Putamen (tissue), 1 donor: ENCODE measurements at regions not wholly inside any gene's neighbourhood (a gene's known extent, or its start where the extent isn't known, plus 50 kb on each side); places are given as distances from the start of the nearest gene placed in this dataset.
"Not testable (repeated sequence)": the region's sequence is repeated elsewhere in the genome, so short reads cannot be mapped to it uniquely, and the experiment has no call there.

ENCODE experiments used
- DNase-seq: peaks from one replicate; pipeline ENCODE4 v3.0.0-alpha.2; 2016; ENCODE audit warnings: low spot score

GRCh38 chr1:55304229-55304740 lies 89.1 kb upstream of the USP24 start:
- no peak for DNase-seq

DNA sequence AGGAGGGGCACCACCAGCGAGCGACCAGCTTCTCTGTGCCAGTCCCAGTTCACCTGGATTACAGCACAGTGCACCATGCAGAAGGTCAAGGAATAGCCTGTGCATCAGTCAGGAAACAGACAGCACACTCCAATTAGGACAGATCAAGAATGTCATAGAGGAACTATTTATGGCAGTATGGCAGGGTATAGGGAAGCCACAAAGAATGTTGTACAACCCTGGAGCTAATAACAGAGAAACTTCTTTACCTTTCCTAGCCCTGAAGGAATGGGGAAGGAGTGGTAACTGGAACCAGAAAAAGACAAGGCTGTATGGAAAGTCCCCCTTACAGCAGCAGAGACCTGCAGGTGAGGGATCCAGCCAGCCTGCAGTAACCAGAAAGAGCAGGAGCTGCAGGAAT lies 87.8 kb upstream of the USP24 start:
- DNase-seq, result no peak

GRCh38 chr1:55301912-55302311 lies 86.7 kb upstream of the USP24 start:
- DNase-seq, result no peak

- no peak for DNase-seq
Measured at GRCh38 chr1:55300975-55301374, 85.8 kb upstream of the USP24 start.

DNA sequence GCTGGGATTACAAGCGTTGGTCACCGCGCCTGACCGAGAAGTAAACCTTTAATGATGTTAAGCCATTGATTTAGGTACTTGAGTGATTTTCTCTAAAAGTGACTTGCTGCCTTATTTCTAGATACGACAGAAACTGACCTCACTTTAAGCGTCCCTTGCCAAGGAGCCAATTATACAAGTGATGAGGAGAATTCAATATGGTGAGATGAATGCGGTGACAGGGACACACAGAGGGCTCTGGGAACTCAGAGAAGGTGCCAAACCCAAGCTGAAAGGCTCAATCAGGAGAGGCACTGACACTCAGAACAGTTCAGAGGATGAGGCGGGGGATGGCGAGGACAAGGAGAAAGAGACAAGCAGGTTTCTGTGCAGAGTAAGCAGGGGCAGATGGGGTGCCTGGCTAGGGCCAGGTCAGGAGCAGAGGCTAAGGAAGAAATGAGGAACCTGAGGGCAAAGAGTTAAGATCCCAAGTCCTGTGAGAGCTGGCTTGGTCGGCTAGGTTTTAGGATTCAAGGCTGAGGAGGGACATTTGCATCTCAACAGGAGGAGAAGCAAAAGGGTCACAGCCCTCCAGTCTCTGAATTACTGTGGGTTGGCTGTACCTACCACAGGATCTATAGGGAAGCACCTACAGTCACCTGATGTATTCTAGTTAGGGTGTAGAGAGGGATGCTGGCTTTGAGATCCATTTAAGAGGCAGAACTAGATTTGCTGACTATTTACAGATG lies 83.2 kb upstream of the USP24 start:
- no peak for DNase-seq

DNA sequence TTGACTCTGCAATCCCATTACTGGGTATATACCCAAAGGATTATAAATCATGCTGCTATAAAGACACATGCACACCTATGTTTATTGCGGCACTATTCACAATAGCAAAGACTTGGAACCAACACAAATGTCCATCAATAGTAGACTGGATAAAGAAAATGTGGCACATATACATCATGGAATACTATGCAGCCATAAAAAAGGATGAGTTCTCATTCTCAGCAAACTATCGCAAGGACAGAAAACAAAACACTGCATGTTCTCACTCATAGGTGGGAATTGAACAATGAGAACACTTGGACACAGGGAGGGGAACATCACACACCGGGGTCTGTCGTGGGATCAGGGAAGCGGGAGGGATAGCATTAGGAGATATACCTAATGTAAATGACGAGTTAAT lies 81.1 kb upstream of the USP24 start:
- not testable (repeated sequence) for DNase-seq

- DNase-seq, result no peak
Measured at GRCh38 chr1:55289614-55290013, 74.5 kb upstream of the USP24 start.

DNA sequence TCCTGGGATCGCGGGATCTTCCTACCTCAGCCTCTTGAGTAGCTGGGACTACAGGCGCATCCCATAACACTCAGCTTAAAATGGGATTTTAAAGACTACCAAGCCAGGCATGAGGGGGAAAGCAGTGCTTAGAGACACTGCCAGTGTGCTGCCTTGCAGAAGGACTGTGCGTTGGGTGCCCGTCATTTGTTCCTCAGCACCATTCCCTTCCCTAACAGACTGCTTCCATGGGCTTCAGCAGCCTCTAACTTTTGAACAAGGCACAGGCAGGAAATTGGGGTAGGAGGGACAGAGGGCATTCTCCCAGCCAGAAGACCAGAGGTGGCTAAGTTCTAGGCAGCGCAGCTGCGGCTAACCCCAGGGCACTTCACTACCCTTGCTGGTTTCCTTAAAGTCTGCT lies 73.9 kb upstream of the USP24 start:
- no peak for DNase-seq

DNA sequence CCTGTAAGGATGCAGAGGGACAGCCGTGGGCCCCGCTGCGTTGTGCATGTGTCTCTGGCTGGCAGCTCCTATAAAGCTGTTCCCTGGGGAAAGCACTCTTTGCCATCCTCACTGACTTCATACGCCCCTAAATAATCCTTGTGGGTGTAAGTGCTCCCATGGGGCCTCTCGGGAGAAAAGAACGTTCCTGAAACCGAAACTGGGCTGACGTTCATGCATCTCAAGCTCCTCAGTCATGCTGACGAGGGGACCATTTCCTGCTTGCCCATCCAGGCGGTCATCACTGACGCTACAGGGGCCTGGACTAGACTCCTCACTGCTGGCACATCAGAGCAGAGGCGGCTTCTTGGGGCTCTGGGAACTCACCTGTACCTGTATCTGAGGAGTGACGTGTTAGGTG lies 73.1 kb upstream of the USP24 start:
- DNase-seq, result no peak

DNA sequence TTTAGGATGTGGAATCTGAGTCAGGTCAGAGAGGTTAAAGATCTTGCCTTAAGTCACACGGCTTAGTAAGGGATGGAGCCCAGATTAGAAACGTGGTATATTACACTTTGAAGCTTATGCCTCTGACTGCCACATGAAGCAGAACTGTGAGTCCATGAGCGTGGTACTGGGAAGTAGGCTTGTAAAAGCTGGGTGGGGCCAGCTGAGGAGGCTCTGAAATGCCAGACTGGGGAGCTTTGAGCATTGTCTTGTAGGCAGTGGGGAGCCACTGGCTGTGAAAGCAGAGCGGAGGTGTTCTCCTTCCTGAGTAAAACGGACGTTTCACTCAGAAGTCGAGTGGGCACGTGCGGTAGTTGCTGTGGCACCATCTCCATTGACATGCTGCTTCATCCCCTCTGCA lies 72.6 kb upstream of the USP24 start:
- no peak for DNase-seq

GRCh38 chr1:55286856-55287602 lies 71.9 kb upstream of the USP24 start:
- no peak for DNase-seq

DNA sequence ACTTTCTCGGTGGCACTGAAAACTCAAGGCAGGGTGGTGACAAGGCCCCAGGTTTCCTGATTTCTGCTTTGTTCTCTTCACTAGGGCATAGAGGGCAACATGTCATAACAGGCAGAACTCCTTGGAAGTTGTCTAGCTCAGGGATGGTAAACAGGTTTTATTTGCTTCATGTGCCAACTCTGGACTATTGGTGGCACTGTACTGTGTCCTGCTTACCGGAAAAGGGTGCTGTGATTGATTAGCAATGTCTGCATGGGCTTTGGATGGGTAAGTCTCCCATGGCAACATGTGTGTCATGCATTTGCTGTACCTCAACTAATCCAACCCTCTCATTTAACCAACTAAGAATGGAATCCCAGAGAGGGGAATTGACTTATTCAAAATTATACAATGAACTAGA lies 70.7 kb upstream of the USP24 start:
- no peak for DNase-seq

DNA sequence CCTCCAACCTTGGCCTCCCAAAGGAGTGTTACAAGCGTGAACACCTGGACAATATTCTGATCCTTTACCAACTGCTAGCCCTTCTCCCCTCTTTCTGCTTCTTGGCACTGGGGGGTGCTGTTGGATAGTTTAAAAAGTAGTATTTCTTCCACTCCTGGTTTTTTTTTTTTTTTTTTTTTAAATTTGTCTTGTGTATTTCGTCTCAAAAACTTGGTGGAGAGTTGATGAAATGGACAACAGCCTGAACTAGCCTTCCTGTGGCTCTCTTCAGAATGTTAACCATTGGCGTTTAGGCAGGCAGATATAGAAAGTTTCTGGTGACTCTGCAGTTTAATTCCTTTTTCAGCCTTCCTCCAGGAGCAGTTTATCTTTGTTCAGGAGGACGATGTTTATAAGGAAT lies 69.7 kb upstream of the USP24 start:
- peak; percentile 34 for DNase-seq

DNA sequence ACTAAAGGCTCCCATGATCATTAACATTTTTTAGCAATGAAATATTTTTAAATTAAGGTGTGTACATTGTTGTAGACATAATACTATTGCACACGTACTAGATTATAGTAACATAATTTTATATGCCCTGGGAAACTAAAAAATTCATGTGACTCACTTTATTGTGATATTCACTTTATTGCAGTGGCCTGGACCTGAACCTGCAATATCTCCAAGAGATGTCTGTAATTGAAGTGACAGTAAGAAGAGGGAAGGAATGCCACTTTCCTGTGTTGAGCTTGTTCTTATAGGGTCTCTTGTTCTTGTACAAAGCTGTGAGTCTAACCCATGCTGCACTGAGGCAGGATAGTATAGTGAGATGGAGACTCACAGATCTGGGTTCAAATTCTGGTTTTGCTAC lies 66.9 kb upstream of the USP24 start:
- DNase-seq, result no peak

GRCh38 chr1:55280731-55281130 lies 65.6 kb upstream of the USP24 start:
- DNase-seq, result no peak

GRCh38 chr1:55279627-55280026 lies 64.5 kb upstream of the USP24 start:
- no peak for DNase-seq

DNA sequence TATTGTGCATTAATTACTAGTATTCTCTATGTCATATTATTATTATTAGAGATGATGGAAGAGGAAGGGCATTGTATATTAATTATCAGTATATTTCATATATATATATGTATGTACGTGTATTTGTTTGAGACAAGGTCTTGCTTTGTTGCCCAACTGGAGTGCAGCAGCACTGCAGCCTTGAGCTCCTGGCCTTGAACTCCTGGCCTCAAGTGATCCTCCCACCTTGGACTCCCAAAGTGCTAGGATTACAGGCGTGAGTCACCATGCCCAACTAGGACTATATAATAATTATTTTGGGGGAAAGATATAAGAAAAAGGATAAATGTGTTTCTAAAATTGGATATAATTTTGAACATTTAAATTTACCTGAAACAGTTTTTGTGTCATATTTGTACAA lies 63.2 kb upstream of the USP24 start:
- DNase-seq, result no peak

DNA sequence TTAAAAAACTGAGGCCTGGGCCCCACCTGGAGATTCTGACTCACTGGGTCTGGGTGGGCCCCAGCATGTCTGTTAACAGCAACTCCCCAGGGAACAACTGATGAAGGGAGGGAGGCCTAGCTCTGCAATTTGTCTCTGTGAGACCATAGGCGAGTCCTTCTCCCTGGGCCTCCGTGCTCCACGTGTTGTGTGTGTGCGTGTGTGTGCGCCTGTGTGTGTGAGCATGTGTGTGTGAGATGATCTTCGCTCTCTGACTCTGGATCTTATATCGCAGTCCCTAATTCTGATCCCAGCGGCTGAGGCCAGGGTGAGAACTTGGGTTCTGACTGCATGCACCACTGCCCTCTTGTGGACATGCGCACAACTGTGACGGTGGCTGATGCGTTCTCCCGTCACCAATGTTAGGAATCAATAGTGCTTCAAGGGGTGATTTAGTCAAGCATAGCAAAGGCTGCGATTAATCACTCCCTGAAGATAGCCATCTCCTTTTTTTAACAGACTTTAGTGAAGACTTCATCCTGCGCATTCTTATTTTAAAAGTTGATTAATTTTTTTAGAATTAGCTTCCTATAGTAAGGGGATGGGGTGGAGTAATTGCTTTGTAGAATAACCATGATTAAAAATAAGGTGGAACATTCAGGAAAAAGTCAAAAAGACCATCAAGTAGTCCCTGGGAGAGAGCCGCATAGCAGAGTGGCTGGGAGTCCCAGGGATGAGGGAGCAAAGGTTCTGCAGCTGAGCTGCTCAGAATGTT lies 62.4 kb upstream of the USP24 start:
- DNase-seq, result peak; percentile 74

DNA sequence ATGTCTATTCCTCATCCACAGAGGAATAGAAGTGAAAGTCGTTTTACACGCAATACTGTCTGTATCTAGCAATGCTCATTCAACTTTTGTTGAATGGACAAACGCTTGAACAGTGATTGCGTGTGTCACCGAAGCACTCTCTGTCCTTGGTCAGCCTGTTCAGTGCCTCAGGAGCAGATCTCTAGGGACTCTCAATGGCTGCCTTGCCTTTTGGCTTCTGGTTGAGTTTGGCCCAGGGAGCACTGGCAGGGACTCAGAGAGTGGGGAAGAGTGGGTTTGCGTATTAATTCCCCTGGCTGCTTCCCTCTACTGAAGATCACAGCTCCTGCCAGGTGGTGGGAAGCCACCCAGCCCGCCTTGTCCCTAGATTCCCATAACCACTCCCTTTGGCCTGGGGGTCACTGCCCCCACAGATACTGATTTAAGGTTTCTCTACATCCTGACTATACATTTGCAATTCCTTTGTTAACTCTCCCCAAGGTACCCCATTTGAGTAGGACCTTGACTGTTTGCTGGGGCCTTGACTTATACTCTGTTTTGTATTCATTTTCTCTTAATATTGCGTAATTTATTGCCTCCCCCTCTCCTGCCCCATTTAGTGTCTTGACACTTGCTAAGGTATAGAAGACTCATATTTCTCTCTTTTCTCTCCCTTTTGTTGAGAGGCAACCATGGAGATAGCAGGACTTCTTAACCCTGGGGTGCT lies 61.7 kb upstream of the USP24 start:
- peak; percentile 26 for DNase-seq

DNA sequence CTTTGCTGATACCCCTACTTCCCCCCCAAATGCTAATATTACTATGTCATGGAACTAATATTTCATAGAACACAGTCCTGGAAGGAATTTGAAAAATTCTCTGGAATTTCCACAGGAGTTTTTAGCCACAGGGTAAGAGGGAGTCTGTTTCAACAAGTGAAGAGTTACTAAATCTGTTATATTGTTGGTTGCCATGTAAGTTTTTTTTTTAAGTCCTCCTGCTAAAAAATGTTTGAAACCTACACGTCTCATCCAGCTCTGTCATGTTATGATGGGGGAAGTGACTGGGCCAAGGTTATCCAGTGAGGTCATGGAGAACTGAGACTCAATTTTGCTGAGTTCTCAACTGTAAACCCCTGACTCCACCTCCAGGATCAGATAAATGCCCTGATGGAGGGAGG lies 60.8 kb upstream of the USP24 start:
- no peak for DNase-seq

DNA sequence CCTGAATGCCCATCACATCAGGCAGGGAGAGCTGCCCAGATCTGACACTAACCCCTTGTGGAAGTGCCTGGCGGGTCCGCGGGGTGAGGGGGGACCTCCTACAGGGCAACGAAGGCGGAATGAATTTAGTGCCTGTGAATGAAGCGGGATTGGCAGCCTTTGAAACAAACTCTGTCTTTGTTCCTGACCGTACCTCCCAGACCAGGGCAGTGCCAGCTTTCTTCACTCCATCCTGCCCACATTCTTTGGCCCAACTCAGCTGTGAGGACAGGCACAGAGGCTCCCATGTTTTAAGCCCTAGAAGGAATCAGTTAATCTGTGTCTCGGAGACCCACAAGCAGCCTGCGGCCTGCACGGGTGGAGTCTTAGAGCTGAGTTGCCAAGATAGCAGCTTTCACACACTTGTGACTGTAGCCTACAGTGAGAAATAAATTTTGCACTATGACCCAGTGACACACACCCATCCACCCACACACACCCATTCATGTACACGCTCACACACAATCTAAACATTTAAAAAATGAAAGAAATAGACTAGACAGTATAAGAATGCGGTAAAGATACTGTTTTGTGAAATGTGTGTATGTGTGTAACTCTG lies 60.1 kb upstream of the USP24 start:
- peak; percentile 28 for DNase-seq

DNA sequence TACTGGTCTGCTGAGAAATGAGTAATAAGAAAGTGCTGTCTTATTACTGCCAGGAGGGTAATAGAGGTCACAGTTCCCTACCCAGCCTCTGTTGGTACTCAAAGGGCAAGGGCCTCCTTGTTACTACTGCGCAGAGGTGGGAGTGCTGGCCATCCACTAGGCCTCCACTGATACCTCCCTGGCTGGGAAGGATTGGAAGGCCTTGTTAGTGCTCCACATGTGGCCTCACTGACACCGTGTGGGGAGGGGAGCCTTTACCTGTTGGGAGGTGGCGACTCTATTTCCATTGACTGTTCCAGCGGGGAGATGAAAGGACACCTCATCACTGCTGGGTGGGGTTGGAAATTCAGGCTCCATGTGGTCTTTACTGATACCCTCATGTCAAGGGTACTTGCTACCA lies 57.8 kb upstream of the USP24 start:
- DNase-seq, result no peak
